ENCODE measurements at regions not wholly inside any gene's neighbourhood (a gene's known extent, or its start where the extent isn't known, plus 50 kb on each side); places are given as distances from the start of the nearest gene placed in this dataset.
"Not testable (repeated sequence)": the region's sequence is repeated elsewhere in the genome, so short reads cannot be mapped to it uniquely, and the experiment has no call there.

- DNase-seq, result no peak
Measured at GRCh38 chr2:37783545-37783944, 112.1 kb upstream of the CDC42EP3 start.

- no peak for DNase-seq
Measured at GRCh38 chr2:37784071-37784758, 112.8 kb upstream of the CDC42EP3 start.

GRCh38 chr2:37784759-37785149, 113.3 kb upstream of the CDC42EP3 start:
- DNase-seq, result no peak

- no peak for DNase-seq
Measured at GRCh38 chr2:37786191-37786698, 114.8 kb upstream of the CDC42EP3 start.

GRCh38 chr2:37786854-37787253, 115.4 kb upstream of the CDC42EP3 start:
- DNase-seq, result no peak

- DNase-seq, result no peak
Measured at GRCh38 chr2:37788602-37789209, 117.3 kb upstream of the CDC42EP3 start.

GRCh38 chr2:37790019-37790418, 118.6 kb upstream of the CDC42EP3 start:
- no peak for DNase-seq

- no peak for DNase-seq
Measured at GRCh38 chr2:37790462-37790861, 119.0 kb upstream of the CDC42EP3 start.

- DNase-seq, result no peak
Measured at GRCh38 chr2:37792366-37792765, 120.9 kb upstream of the CDC42EP3 start.

GRCh38 chr2:37793004-37793403, 121.6 kb upstream of the CDC42EP3 start:
- DNase-seq, result no peak

- DNase-seq, result no peak
Measured at GRCh38 chr2:37794717-37795116, 123.3 kb upstream of the CDC42EP3 start.

GRCh38 chr2:37795456-37795855, 124.0 kb upstream of the CDC42EP3 start:
- no peak for DNase-seq

GRCh38 chr2:37795938-37796337, 124.5 kb upstream of the CDC42EP3 start:
- DNase-seq, result no peak

- DNase-seq, result no peak
Measured at GRCh38 chr2:37796481-37796880, 125.0 kb upstream of the CDC42EP3 start.

- DNase-seq, result no peak
Measured at GRCh38 chr2:37797081-37797480, 125.6 kb upstream of the CDC42EP3 start.

GRCh38 chr2:37798315-37799005, 126.6 kb upstream of the RMDN2 start:
- DNase-seq, result no peak

- DNase-seq, result no peak
Measured at GRCh38 chr2:37800176-37800858, 124.8 kb upstream of the RMDN2 start.

- no peak for DNase-seq
Measured at GRCh38 chr2:37802211-37802752, 122.8 kb upstream of the RMDN2 start.

- no peak for DNase-seq
Measured at GRCh38 chr2:37802899-37803379, 122.1 kb upstream of the RMDN2 start.

- not testable (repeated sequence) for DNase-seq
Measured at GRCh38 chr2:37806004-37806403, 119.1 kb upstream of the RMDN2 start.

GRCh38 chr2:37809525-37809924, 115.6 kb upstream of the RMDN2 start:
- no peak for DNase-seq

GRCh38 chr2:37809931-37810570, 115.0 kb upstream of the RMDN2 start:
- no peak for DNase-seq
